SK-N-DZ (cell line): ENCODE measurements at regions not wholly inside any gene's neighbourhood (a gene's known extent, or its start where the extent isn't known, plus 50 kb on each side); places are given as distances from the start of the nearest gene placed in this dataset.

ENCODE experiments used
- DNase-seq: peaks from one replicate; pipeline ENCODE4 v3.0.0-alpha.2; 2015; ENCODE audit warnings: low spot score

DNA sequence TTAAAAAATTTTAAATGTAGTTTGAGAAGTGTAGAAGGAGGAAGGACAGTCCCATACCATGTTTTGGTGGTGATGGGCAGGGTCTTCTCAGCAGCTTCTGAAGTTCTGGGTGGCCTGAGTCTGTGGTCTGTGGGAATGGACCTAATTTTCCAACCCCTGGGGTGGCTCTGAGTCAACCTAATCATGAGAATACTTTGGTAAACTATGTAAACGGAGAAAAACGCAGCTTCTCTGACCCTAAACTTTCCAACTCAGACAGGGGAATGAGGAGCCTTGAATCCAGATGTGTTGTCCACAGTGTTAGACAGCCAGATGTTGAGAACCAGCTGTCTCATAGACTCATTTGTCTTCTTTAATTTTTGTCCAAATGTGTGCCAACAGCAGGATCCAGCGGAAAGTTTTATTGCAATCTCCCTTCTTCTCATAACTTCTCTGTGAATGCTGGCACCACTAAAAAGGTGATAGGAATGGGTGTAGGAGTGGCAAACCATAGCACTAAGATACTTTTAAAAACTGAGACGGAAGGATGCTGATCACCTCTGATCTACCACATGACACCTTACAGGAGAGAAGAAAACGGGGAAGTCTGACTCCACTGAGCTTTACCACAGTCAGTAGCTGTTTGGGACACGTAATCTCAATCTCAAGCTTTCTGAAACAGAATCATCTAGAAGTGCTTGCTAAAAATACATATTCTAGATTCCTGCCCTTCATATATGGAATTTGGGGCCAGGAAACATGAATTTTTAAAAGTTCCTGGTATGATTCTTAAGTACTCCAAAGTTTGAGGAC, 90.5 kb upstream of the PHYHIPL start:
- no peak for DNase-seq

DNA sequence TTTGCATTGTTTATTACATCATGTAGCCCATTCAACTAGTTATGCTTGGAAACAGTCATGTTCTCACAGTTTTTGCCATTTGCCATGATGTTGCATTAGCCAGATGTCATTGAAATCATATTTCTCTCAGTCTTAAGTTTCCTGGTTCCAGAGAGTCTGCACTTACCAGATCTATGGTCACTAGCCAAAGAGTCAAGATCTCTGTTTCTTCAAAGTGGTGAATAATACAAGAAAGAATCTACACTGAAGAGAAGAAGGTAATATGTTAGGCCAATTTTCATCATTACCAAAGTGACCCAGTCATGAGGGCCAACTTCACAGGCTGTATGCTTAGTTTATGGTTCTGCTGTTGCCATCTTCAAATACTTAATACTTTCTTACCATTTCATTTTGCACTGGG, 89.0 kb upstream of the PHYHIPL start:
- no peak for DNase-seq

DNA sequence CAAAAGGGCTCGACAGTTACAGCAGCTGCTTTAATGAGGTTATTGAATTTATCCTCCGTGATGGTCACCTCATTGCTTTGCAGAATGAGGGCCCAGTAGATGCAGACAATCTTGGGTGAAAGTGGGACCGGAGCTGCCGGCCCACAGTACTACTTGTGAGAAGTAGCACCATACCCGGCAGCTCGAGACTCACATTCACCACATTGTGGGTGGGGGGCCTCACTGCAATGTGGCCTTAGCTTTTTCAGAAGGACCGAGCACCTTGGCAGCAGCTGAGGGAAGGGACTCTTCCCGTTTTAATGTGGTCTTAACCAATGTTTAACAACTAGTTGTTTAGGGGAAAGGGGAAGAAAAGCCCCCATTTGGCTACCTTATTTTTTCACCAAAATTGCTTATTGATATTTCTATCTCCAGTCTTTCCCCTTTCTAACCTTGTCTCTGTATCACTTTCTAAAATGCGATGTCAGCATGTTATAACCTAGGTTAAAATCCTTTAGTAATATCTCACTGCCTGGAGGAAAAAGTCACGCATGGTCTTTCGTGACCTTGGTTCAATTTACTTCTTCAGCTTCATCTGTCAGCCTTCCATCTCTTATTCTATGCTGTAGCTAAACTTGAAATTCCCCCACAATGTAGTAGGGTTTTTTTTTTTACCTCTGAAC, 87.4 kb upstream of the PHYHIPL start:
- no peak for DNase-seq

DNA sequence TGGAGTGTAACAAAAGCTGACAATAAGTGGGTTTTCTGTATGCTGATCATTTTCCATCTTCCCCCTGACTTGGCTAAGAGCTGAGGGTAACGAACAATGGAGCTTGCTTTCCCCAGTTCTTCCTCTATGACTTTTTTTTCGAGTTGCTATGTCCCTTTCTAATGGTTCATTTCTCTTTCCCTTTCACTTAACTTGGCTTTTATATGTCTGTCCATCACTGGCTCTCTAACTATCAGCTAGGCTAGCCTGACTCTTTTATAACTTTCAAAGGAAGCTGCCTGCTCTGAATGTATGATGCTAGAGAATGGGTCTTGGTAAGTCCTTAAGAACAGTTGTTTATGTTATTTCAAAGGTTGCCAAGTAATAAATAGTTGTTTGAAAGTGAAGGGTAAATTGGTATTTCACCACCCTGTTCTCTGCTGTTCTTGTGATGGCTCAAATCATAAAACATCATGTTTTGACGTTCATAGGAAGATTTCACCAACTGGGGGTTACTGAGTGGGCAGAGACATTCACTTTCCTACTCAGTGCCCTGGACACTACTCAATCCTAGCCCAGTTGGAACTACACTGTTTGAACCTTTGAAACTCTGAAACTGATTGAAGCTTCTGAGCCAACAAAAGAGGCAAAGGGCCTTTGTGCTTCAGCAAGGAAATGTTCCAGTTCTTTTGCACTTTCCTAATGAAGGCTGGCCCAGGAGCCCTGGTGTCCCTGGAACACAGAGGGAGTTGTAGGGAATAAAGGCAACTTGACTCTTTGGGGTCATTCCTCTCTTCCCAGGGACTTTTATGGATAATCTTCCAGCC, 85.4 kb upstream of the PHYHIPL start:
- no peak for DNase-seq

DNA sequence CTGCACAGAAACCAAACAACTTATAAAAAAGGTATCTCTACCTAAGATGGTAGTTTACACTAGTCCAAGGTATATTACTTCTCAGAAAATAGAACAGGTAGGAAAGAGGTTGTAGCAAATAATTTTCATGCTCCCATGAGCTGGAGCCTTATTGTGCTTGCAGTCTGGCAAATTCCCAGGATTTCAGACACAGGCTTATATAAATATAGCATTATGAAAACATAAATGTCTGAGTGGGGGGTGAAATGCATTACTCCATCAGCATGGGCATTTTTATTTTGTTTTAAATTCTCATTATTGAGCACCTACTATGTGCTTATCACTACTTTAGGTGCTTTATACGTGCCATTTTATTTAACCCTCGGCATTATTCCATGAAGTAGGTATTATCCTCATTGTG, 83.0 kb upstream of the PHYHIPL start:
- DNase-seq, result no peak

DNA sequence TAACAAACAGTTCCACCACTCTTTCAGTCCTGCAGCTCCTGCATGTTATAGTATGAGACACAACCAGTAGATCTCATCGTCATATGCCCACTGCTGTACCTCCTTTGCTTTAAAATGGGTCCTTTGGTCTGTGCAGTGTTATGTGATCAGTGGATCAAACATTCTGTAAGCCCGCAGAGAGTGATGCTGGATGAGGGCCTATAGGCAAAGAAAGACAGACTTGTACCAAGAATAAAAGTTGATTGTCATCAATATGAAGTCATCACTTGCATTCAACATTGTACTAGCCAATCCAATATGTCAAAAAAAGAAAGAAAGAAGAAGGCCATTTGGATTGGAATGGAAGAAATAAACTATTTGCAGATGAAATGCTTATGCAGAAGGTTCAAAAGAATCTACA, 79.8 kb upstream of the PHYHIPL start:
- DNase-seq, result no peak

DNA sequence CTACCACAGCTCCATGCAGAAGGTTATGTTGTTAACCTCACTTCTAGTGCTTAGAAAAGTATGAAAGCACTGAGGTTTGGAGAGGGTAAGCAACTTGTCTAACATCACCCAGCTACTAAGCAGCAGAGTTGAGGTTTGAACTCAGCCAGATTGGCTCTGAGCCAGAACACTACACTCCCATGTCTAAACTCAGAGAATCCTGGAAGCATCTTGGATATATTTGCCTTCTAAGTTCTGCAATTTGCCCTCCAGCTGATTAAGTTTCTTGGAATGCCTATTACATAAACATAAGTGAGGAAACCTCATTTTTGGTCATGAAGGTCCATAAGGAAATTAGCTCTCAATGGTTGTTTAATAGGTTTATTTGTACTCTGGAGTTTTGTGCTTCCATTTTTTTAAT, 78.1 kb upstream of the PHYHIPL start:
- peak; percentile 44 for DNase-seq

DNA sequence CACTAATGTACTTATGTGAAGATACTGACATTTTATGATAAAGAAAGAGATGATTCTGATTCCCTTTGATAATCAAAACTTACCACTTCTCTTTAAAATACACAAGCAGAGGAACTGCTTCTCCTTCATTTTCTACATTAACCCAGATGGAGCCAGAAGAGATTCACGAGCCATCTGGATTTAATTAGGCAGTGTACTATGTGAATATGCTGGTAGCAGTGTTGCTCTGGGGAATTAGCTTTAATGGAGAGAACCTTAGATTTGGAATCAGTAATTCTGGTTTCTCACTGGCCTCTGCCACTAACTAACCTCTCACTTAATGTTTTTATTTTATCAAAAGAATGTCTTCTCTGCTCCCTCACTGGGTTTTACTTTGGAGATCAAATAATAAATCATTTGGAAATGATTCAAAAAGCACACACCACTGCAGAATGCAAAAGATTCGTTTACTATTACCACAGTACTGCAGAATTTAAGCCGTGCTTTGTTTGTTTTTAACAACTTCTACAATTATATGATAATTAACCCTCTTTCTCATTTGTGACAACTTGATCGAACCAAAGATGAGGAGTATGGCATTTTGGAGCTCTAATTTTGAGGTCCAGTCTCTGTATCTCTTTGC, 77.5 kb upstream of the PHYHIPL start:
- peak; percentile 85 for DNase-seq

DNA sequence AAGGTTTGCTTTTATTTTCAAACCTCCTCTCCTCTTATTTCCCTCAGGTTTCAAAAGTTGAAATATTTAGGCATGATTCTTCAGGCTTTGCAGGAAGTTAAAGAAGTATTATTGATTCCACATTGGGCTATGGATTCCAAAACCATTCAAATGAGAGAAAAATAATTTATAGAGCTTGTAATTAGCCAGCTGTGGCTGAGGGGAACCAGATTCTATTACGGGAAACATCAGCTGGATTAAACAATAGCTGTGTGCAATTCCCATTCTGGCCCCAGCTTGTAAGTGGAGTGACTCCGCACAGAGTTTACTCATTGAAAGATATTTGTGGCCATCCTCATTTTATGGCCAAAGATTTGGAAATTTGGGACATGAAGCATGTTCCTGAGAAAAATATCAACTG, 77.0 kb upstream of the PHYHIPL start:
- no peak for DNase-seq

DNA sequence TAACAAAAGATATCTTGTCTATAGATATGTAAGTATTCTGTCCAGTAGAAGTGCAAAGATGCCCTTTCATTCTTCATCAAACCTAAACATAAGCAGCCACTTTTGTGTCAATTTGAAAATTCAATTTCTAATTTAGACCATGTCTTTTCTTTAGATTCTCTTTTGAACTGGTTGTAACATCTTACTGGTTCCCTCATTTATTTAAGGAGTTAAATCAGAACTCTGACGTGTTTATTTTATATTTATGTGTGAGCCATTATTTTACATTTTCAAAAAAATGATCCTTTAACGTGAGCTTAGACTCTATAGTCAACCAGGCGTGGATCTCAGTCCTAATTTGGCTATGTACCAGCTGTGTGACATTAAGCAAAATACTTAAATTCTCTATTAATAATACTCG, 74.0 kb upstream of the PHYHIPL start:
- no peak for DNase-seq

DNA sequence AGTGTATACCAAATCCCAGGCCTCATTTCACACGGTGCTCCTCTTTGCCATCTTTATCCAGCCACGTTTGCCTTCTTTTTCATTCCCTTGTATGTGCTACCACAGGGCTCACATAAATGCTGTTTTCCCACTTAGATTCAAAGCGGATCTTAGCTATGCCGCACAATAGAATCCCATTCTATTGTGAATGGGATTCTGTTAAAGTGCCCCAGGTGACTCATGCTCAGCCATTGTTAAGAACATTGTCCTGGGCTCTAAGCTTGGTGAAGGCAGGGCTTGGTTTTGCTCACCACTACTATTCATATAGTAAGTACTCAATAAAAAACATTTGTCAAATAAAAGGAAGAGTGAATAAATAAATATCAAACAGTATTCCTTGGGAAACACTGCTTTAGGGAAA, 72.3 kb upstream of the PHYHIPL start:
- no peak for DNase-seq

DNA sequence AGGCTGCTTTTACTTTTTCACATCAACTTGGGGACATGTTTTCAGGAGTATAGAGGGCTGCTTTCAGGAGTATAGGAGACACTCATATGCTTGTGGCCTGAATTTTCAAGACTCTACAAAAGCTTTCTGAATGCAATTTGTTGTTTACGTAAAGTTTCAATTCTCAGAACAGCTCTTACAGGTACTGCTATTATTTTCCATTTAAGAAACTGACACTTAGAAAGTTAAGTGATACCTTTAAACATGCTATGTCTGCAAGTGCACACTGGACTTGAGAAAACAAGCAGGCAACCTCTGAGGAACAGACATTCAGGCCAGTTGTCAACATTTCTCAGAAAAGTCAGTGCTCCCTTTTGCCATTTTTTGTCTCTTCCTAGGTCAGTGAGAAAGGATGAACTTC, 70.0 kb upstream of the PHYHIPL start:
- DNase-seq, result no peak

DNA sequence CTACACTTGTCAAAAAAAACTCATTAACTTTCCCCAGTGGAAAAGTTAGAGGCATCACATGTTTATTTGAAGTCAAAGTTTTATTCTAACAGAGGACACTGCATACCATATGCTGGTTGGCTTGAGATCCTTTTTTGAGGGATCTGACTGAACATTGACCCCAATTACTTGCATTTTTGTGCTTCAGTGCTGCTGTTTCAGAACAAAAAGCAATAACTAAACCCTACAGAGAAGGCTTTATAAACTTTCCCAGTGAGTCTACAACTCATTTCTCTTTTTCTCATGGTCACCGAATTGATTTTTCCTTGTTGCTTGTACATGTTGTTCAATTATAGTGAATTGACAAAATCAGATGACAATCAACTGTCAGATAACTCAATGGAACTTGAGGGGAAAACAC, 69.3 kb upstream of the PHYHIPL start:
- no peak for DNase-seq

DNA sequence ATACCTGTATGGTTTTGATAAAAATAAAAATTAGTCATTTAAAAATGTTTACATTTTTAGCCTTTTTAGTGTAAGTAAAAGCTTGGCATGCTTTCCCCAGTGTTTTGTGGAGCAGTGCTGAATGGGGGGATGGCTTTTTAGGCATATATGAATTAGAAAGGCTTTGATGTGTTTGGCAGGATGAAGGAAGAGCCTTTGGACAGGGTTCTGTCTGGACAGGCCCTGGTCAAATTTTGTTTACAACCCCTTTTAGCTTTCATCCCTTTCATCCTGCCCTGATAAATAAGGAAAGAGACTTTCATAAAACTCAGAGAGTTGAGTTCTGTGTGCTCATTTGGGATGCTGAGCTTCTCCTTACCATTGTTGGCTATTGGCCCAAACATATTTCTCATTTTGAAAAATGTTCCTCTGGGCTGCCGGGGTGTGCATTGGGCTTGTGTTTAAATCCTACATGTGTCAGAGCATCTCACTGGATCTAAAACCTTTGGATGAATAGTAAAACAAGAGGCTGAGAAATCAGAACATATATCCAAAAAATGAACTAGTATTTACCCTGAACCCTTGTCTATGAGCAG, 68.1 kb upstream of the PHYHIPL start:
- no peak for DNase-seq

DNA sequence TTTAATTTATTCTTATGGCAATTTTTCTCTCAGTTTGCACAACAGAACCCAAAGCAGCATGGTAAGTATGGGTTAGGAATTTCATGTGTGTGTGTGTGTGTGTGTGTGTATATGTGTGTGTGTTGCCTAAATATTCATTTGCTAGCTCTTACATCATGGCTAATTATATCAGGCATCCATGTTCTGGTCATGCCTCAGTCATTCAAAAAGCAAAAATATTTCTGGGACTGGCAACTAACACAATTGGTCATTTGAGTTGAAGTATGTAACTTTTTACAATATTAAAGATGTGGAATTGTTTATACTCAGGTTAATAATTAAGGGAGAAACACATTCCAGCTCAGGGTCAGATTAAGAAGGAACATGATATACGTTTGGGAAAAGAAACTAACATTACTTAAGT, 67.6 kb upstream of the PHYHIPL start:
- no peak for DNase-seq

DNA sequence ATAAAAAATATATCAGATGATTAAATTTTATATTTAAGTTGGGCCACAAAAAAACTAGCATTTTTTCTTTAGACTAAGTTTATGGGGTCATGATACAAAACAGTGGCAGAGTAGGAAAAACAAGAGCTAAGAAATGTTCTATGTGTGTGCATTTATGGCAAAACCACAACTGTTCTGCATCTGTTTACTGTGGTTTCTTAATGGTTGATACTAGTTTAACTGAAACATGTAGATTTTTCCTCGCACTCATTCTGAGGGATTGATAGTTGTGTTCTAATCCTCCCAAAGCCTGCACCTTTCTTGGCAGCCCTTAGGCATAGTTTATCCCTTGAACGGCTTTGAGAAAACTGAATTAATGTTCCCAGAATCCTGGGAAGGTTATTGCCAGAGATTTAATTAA, 66.6 kb upstream of the PHYHIPL start:
- DNase-seq, result no peak

DNA sequence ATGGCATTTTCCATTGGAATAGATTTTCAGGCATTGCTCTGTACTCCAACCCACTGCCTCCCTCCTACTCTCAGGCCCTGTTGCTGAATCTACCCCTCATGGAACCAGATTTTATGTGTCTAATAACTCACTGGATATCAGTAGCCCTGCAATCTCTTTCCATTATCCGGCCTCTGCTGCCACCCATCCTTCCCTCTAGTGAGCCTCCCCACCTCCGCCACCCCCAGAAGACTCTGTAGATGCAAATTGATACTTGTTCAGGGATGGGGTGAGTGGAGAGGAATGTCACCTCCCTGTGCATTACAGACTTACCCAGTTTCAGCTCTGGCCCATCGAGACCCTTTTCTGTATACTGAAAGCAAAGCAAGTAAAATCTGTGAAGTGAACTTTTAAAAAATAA, 52.3 kb upstream of the PHYHIPL start:
- no peak for DNase-seq

DNA sequence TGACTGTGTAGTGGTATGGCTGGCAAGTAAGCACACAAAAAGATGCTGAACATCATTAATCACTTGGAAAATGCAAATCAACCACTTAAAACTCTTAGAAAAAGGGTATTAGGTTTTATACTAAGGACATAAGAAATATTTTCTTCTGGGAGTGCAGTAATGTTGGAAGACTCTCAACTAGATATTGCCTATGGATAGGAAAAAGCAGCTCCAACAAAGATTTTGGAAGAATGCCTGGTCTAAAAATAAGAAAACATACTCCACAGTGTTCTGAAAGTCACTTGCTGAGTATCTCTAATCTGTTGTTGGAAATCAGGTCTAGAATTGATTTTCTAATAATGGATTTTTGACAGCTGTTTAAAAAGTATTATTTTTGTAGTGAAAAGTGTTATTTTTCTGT, 50.8 kb upstream of the PHYHIPL start:
- DNase-seq, result no peak

DNA sequence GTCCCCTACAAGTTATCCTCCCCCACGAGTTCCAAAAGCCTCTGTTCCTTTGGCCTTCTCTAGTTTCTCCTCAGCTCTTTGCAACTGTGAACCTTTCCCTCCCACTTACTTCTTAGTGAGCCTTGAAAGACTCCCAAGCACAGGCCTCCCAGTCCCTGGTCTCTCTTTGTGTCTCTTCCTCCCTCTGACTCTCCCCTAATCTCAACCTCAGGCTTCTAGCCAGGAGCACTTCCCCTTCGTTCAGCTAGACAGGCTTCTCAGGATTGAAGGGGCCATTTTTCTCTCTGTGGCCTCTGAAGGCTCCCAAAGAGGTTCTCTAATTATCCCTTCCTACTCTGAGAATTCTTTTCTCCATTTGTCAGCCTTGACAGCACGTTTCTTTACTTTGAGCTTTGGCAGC, 50.2 kb upstream of the PHYHIPL start:
- DNase-seq, result no peak
